ENCODE measurements at regions not wholly inside any gene's neighbourhood (a gene's known extent, or its start where the extent isn't known, plus 50 kb on each side); places are given as distances from the start of the nearest gene placed in this dataset.

- no peaks in the 10 kb centered on the region for H3K27me3 Mint-ChIP-seq (ENCODE audit: low read depth)
- TF ChIP-seq CTCF (conservative IDR thresholded peaks at IDR 0.05), result no peak
- no peak overlapping the region for H3K27ac Mint-ChIP-seq (ENCODE audit: unreplicated experiment)
- peaks cover 8% of the 10 kb centered on the region for H3K9me3 Mint-ChIP-seq
- no peaks in the 10 kb centered on the region for H3K4me1 Mint-ChIP-seq
- no peak for DNase-seq (ENCODE audit: low read depth, low spot score)
- H3K36me3 Mint-ChIP-seq (ENCODE audit: low read depth), result no peaks in the 10 kb centered on the region
- H3K4me3 Mint-ChIP-seq, result no peak overlapping the region
These were observed 103.9 kb upstream of the KLHL13 start for GRCh38 chrX:118220509-118220908.

DNA sequence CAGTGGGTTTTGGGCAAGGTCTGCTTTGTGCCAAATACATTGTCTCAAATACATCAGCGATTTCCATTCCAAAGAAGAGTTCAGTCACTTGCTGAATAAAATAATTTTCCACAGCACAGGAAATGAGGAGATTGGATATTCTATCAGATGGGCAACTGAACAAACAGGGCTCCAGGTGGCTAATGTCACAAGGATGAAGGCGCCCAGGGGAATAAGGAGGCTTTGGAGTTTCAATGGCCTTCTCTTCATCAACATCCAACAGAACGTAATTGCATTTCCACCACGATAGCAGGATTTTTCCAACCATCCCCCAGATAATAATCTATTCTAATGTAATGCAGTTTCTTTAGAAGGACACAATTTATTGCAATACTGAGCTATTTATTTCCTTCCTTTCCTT lies 104.7 kb upstream of the KLHL13 start:
- no peak for TF ChIP-seq CTCF (conservative IDR thresholded peaks at IDR 0.05)
- Mint-ChIP-seq H3K9me3 (peaks cover 8% of the 10 kb centered on the region), H3K27ac (ENCODE audit: unreplicated experiment) (no peak overlapping the region), H3K27me3 (ENCODE audit: low read depth) (no peaks in the 10 kb centered on the region), H3K36me3 (ENCODE audit: low read depth) (no peaks in the 10 kb centered on the region), H3K4me3 (no peak overlapping the region), H3K4me1 (no peaks in the 10 kb centered on the region)
- no peak for DNase-seq (ENCODE audit: low read depth, low spot score)

DNA sequence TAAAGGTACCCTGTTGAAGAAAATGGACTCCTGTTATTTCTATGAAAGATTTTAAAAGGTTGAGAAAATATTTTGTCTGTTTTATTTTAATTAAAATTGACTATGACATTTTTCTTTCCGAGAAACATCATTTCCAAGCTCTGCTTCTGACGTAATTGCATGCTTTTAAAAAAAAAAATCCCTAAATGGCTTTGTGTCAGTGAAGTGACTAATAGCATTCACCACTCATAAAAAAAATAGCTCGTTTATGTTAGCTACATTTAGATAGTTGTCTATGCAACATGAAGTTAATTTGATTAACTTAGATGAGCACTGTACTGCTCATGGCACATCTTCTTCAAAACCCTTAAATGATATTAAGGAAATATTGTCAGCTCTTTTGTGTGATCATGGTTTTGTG lies 105.1 kb upstream of the KLHL13 start:
- peaks cover 8% of the 10 kb centered on the region for H3K9me3 Mint-ChIP-seq
- H3K36me3 Mint-ChIP-seq (ENCODE audit: low read depth), result no peaks in the 10 kb centered on the region
- H3K4me1 Mint-ChIP-seq, result no peaks in the 10 kb centered on the region
- no peaks in the 10 kb centered on the region for H3K27me3 Mint-ChIP-seq (ENCODE audit: low read depth)
- H3K4me3 Mint-ChIP-seq, result no peak overlapping the region
- H3K27ac Mint-ChIP-seq (ENCODE audit: unreplicated experiment), result no peak overlapping the region
- DNase-seq (ENCODE audit: low read depth, low spot score), result no peak
- TF ChIP-seq CTCF (conservative IDR thresholded peaks at IDR 0.05), result no peak

DNA sequence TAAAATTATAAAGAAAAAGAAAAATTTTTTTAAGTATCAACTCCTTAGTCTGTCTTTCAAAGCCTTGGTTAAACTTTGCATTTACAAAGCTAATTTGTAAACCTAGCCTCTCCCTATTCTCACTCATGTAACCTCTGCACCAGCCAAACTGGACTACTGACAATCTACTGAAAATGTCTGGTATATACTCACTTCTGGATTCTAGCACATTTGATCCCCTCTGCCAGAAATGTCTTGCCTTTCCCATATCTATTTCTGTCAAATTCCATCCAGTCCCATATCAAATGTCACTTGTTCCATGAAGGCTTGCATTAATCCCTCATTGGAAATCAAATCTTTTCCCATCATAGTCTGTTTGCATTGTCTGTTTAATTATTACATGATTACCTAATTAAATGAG lies 105.8 kb upstream of the KLHL13 start:
- H3K4me1 Mint-ChIP-seq, result no peaks in the 10 kb centered on the region
- H3K36me3 Mint-ChIP-seq (ENCODE audit: low read depth), result no peaks in the 10 kb centered on the region
- H3K27me3 Mint-ChIP-seq (ENCODE audit: low read depth), result no peaks in the 10 kb centered on the region
- TF ChIP-seq CTCF (conservative IDR thresholded peaks at IDR 0.05), result no peak
- DNase-seq (ENCODE audit: low read depth, low spot score), result no peak
- H3K9me3 Mint-ChIP-seq, result peaks cover 5% of the 10 kb centered on the region
- no peak overlapping the region for H3K4me3 Mint-ChIP-seq
- H3K27ac Mint-ChIP-seq (ENCODE audit: unreplicated experiment), result no peak overlapping the region

DNA sequence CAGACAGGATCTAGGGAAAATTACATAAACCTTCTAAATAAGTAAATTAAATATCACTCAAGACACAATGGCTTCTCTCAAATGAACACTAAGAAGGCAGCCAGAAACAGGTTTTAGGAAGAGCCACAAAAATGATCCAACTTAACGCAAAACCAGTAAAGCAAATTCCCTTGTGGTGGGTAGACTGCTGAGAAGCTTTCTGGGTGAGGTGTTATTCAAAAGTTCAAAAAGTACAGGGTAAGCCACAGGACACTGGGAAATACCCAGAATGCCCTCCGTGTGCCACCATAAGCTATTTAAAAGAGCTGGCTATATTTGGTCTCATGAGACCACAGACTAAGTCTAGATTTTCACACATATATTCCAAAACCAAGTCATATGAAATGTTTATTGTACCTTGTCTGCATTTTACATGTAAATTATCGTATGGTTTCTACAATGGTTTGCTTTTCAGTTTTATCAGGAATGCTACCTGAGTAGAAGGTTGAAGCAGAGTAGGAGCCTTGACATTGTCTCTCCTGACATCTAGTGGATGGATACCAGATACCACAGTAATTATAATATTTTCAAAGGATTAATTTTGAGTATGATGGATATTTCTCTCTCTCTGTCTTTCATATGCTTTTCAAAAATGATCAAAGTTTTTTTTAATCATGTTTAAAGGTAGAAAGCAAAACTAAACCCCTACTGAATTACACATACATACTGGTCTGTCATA lies 109.3 kb upstream of the KLHL13 start:
- no peaks in the 10 kb centered on the region for H3K27me3 Mint-ChIP-seq (ENCODE audit: low read depth)
- no peak for DNase-seq (ENCODE audit: low read depth, low spot score)
- no peaks in the 10 kb centered on the region for H3K4me1 Mint-ChIP-seq
- no peak overlapping the region for H3K4me3 Mint-ChIP-seq
- no peaks in the 10 kb centered on the region for H3K36me3 Mint-ChIP-seq (ENCODE audit: low read depth)
- peaks cover 2% of the 10 kb centered on the region for H3K9me3 Mint-ChIP-seq
- TF ChIP-seq CTCF (conservative IDR thresholded peaks at IDR 0.05), result peak; percentile 67
- no peak overlapping the region for H3K27ac Mint-ChIP-seq (ENCODE audit: unreplicated experiment)

All from neural crest cell (in vitro differentiated cells).